Mesenteric fat pad (tissue), 1 donor: ENCODE measurements at regions not wholly inside any gene's neighbourhood (a gene's known extent, or its start where the extent isn't known, plus 50 kb on each side); places are given as distances from the start of the nearest gene placed in this dataset.
"Not testable (repeated sequence)": the region's sequence is repeated elsewhere in the genome, so short reads cannot be mapped to it uniquely, and the experiment has no call there.

Source experiments
- DNase-seq: peaks from one replicate; pipeline ENCODE4 v3.0.0-alpha.2; 2020; ENCODE audit warnings: low spot score
- donor health status: DM: yes; HTN: yes; CAD: no.

GRCh38 chr15:66994927-66995656 is 70.3 kb upstream of the SMAD3 start:
- DNase-seq: no peak

- DNase-seq: no peak
Measured at GRCh38 chr15:66996094-66996493, 69.3 kb upstream of the SMAD3 start.

- no peak for DNase-seq
Measured at GRCh38 chr15:66997212-66997611, 68.2 kb upstream of the SMAD3 start.

- DNase-seq: not testable (repeated sequence)
Measured at GRCh38 chr15:66998234-66998633, 67.2 kb upstream of the SMAD3 start.

DNA sequence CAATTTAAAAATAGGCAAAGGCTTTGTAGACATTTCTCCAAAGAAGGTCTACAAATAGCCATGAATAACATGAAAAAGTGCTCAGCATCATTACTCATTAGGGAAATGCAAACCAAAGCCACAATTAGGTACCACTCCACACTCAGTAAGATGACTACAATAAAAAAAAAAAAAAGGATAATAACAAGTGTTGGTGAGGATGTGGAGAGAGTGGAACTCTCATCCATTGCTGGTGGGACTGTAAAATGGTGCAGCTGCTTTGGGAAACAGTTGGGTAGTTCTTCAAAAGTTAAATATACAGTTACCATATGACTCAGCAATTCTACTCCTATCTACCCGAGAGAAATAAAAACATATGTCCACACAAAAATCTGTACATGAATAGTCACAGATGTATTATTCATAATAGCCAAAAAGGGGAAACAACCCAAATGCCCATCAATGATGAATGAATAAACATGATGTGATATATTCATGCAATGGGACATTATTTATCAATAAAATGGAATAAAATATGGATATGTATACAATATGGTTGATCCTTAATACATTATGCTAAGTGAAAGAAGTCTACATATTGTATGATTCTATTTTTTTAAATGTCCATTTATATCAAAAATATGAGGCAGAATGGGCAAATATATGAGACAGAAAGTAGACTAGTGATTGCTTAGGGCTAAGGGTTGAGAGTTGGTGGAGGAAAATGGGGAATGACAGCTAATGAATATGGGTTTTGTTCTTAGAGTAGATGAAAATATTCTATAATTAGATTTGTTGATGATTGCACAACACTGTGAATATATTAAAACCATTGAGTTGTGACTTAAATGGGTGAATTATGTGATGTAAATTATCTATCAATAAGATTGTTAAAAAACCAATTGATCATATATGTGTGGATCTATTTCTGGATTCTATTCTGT is 66.1 kb upstream of the SMAD3 start:
- no peak for DNase-seq

GRCh38 chr15:67000896-67001295 is 64.5 kb upstream of the SMAD3 start:
- no peak for DNase-seq

- no peak for DNase-seq
Measured at GRCh38 chr15:67002368-67002767, 63.0 kb upstream of the SMAD3 start.

GRCh38 chr15:67003586-67003985 is 61.8 kb upstream of the SMAD3 start:
- no peak for DNase-seq

DNA sequence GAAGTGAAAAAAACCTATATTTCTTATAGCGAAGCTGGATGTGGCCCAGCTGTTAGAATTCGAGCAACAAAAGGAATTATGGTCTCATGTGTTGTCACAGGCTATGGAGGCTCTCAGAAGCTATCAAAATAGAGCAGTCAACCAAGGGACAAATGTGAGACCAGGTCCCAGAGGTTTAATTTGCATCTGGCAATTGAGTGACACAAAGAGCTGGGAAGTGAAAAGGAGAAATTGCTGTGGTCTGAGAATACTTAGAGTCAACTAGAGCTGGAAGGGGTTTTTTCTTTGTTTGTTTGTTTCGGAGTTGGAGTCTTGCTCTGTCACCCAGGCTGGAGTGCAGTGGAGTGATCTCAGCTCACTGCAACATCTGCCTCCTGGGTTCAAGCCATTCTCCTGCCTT is 61.3 kb upstream of the SMAD3 start:
- DNase-seq: no peak

GRCh38 chr15:67005294-67005996 is 60.0 kb upstream of the SMAD3 start:
- no peak for DNase-seq

DNA sequence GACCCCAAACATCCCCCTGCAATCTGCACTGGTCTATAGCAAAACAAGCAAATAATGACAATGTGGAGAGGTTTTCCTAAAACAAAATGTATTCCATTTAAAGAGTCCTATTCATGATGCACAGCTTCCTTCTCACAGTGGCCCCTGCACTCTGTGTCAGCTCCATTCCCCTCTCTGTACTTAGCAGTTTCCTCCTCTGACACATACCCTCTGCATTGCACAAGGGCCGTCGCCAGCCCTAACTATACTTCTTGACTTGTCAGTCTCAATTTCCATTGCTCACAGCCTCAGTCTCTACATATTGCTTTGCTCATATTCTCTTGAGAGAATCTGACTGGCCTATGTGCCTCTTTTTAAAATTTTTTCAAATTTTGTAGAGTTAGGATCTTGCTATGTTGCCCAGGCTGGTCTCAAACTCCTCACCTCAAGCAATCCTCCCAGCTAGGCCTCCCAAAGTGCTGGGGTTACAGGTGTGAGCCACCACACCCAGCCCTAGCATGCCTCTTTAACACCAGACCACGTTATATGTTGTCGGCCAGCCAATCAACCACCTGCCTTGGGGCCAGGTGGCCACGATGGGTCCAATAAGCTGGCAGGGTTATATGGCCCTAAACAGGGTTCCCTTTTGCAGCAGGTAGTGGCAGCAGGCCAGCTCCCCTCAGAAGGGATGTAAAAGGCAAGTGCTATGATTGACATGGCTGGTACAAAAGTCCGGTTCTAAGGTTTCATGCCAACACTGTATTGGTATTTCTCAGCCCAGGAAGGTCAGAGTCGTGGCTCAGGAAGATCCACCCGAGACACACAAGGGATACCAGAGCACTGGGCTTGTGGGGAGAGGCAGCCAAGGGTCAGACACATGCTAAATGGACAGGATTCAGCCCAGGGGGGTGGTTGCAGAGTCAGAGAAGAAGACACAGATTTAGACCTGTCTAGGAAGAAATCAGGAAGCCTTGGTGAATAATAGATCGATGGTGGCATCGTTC is 59.0 kb upstream of the SMAD3 start:
- DNase-seq: no peak

GRCh38 chr15:67009576-67010569 is 55.5 kb upstream of the SMAD3 start:
- no peak for DNase-seq

DNA sequence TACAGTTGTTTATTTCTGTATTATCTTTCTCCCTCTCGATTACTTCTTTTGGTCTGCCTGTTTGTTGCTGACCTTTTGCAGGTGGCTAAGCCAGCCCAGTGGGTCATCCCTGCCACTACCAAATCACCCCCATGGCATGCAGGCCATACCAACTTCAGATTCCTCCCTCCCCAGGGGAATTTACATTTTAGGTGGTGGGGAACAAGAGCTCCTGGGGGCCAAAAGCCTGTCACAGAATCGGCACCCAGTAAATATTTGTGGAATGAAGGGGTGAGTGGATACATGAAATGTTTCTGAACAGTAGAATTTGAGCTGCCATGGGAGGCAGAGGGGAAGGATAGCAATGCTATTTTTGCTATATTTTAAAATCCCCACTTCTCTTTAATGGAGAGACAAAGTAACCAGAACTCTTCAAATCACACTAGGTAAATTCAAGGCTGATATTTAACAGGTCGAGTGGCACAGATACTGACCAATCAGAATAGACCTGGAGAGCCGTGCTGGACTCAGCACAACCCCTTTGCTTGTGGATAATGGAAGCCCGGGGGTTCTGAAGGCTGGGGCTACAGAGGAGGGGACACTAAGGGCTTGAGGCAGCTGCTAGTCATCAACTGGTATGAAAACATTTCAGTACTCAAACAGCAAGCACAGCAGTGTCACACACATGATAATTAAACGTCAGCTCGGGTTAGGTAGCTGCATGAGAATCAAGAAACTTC is 54.3 kb upstream of the SMAD3 start:
- DNase-seq: no peak

GRCh38 chr15:67011617-67012005 is 53.8 kb upstream of the SMAD3 start:
- DNase-seq: no peak

GRCh38 chr15:67013696-67014095 is 51.7 kb upstream of the SMAD3 start:
- no peak for DNase-seq
